HCT116 (cell line): ENCODE measurements at regions not wholly inside any gene's neighbourhood (a gene's known extent, or its start where the extent isn't known, plus 50 kb on each side); places are given as distances from the start of the nearest gene placed in this dataset.

Source experiments
- ATAC-seq: fragments of 200-7000 bp; cut with Tn5 transposase; 2 replicates; pipeline ENCODE4 v1.9.1; 2020; ENCODE audit warnings: mild to moderate bottlenecking, moderate library complexity
- BruUV-seq: library from RNA; stranded (reverse); fragments of 400-500 nt; replicated peaks from 2 replicates; lab custom pipeline; 2021; lab: Mats Ljungman, UMichigan
- CTCF ChIA-PET: fragments of 300-600 bp; sonication (Branson Sonifier 250); formaldehyde crosslinking; loops from one replicate; lab custom pipeline; 2021; ENCODE audit warnings: antibody characterized with exemption; lab: Charles Lee
- POLR2A ChIA-PET: fragments of 300-600, 350-600 bp; sonication (Branson Sonifier 250); formaldehyde crosslinking; loops from one replicate; lab custom pipeline; 2021; ENCODE audit warnings: antibody characterized with exemption; lab: Charles Lee
- RAD21 ChIA-PET, 2 experiments: fragments of 300-600 bp; sonication (Branson Sonifier 250); formaldehyde crosslinking; loops; one replicate each; lab custom pipeline; 2023; ENCODE audit warnings: low total read pairs in 2 of 2; ENCODE audit not compliant: uncharacterized antibody in 2 of 2, unreplicated experiment in 2 of 2, low non-redundant PET in 1 of 2; lab: Charles Lee
- DNase-seq: peaks from one replicate; pipeline ENCODE4 v3.0.0-alpha.2; 2010; ENCODE audit warnings: low read depth, low spot score
- H2AFZ ChIP-seq: fragments of 200-600 bp; shearing (Covaris generic), sonication (generic); 2 replicates; pipeline ENCODE4 v1.6.1; 2017; ENCODE audit warnings: low read depth, mixed run types, mixed read lengths, antibody characterized with exemption, low read length; ENCODE audit not compliant: poor library complexity, severe bottlenecking
- H3K27ac ChIP-seq: 2 replicates; pipeline ENCODE4 v1.5.1; 2012; ENCODE audit warnings: low read depth, low read length
- H3K27me3 ChIP-seq: fragments of 200-600 bp; sonication (generic); 2 replicates; pipeline ENCODE4 v1.6.1; 2016; ENCODE audit warnings: mixed run types, low read length, mixed read lengths; ENCODE audit not compliant: insufficient read depth
- H3K36me3 ChIP-seq, 2 experiments: fragments of 200-500 bp in 1 of 2; fragments of 200-600 bp in 1 of 2; sonication (Bioruptor generic) in 1 of 2; sonication (generic) in 1 of 2; 2 replicates each; pipeline versions ENCODE4 v1.5.1 to v1.6.1; 2014 to 2016; ENCODE audit warnings: low read length in 2 of 2, inconsistent platforms in 1 of 2, mixed read lengths in 1 of 2, mixed run types in 1 of 2; ENCODE audit not compliant: insufficient read depth in 2 of 2, control insufficient read depth in 1 of 2
- H3K4me1 ChIP-seq, 2 experiments: fragments of 200-600 bp in 1 of 2; sonication (generic) in 1 of 2; 2 replicates each; pipeline versions ENCODE4 v1.5.1 to v1.6.1; 2012 to 2017; ENCODE audit warnings: low read length in 2 of 2, inconsistent platforms in 1 of 2, mild to moderate bottlenecking in 1 of 2, mixed read lengths in 1 of 2, mixed run types in 1 of 2, moderate library complexity in 1 of 2; ENCODE audit not compliant: insufficient read depth in 2 of 2, control insufficient read depth in 1 of 2
- H3K4me2 ChIP-seq: fragments of 200-600 bp; sonication (generic); 2 replicates; pipeline ENCODE4 v1.6.1; 2017; ENCODE audit warnings: mixed run types, low read length, mixed read lengths
- H3K4me3 ChIP-seq, 2 experiments: fragments of 200-600 bp in 1 of 2; sonication (generic) in 1 of 2; replicated peaks in 1 of 2; 2 replicates each; pipeline ENCODE4 v1.5.1; 2011 to 2016; ENCODE audit warnings: low read length in 2 of 2, control low read depth in 1 of 2, low read depth in 1 of 2, mild to moderate bottlenecking in 1 of 2, mixed read lengths in 1 of 2, mixed run types in 1 of 2
- H3K79me2 ChIP-seq: fragments of 200-600 bp; sonication (generic); 2 replicates; pipeline ENCODE4 v1.6.1; 2017; ENCODE audit warnings: mild to moderate bottlenecking, mixed run types, low read length, moderate library complexity, mixed read lengths; ENCODE audit not compliant: insufficient read depth
- H3K9ac ChIP-seq: fragments of 200-600 bp; sonication (generic); 2 replicates; pipeline ENCODE4 v1.6.1; 2016; ENCODE audit warnings: low read length, mixed read lengths
- H3K9me2 ChIP-seq: fragments of 200-600 bp; sonication (generic), shearing (Covaris generic); 2 replicates; pipeline ENCODE4 v1.6.1; 2017; ENCODE audit warnings: mixed run types, mild to moderate bottlenecking, moderate library complexity; ENCODE audit not compliant: insufficient read depth
- H3K9me3 ChIP-seq, 2 experiments: fragments of 200-500 bp in 1 of 2; fragments of 200-600 bp in 1 of 2; sonication (Bioruptor generic) in 1 of 2; sonication (generic) in 1 of 2; 2 replicates each; pipeline ENCODE4 v1.6.1; 2014 to 2017; ENCODE audit warnings: low read length in 2 of 2, mixed read lengths in 2 of 2, inconsistent platforms in 1 of 2, low read depth in 1 of 2, mild to moderate bottlenecking in 1 of 2, mixed run types in 1 of 2, moderate library complexity in 1 of 2; ENCODE audit not compliant: control insufficient read depth in 1 of 2, insufficient read depth in 1 of 2
- H4K20me1 ChIP-seq: fragments of 200-600 bp; sonication (generic), shearing (Covaris generic); 2 replicates; pipeline ENCODE4 v1.6.1; 2017; ENCODE audit warnings: mixed run types, mild to moderate bottlenecking, moderate library complexity; ENCODE audit not compliant: insufficient read depth
- ATF3 ChIP-seq: IDR thresholded peaks from 2 replicates; pipeline ENCODE4 v1.6.1; 2012
- CBX3 ChIP-seq: IDR thresholded peaks from 2 replicates; pipeline ENCODE4 v1.6.1; 2012; ENCODE audit warnings: low read depth
- EZH2 ChIP-seq: fragments of 200-600 bp; sonication (generic); IDR thresholded peaks from 2 replicates; pipeline ENCODE4 v1.6.1; 2017; ENCODE audit warnings: antibody characterized with exemption, mixed run types
- POLR2AphosphoS5 ChIP-seq: IDR thresholded peaks from 2 replicates; pipeline ENCODE4 v1.6.1; 2011; ENCODE audit warnings: mild to moderate bottlenecking, low read depth, low read length, moderate library complexity
- SRF ChIP-seq: IDR thresholded peaks from 2 replicates; pipeline ENCODE4 v1.6.1; 2012; ENCODE audit warnings: low read depth
- TCF7L2 ChIP-seq: IDR thresholded peaks from 2 replicates; pipeline ENCODE4 v1.7.0; 2011; ENCODE audit warnings: borderline replicate concordance, inconsistent platforms; ENCODE audit not compliant: insufficient read depth, insufficient read length; ENCODE audit errors: extremely low read depth
- ZBTB33 ChIP-seq: IDR thresholded peaks from 2 replicates; pipeline ENCODE4 v1.6.1; 2011; ENCODE audit warnings: mild to moderate bottlenecking, low read length, moderate library complexity; ENCODE audit not compliant: insufficient replicate concordance; ENCODE audit errors: extremely low read depth
- ZFX ChIP-seq: fragments of 450-650 bp; IDR thresholded peaks from 2 replicates; pipeline ENCODE4 v1.6.1; 2017
- intact Hi-C: fragments of 100-400 bp; cut with micrococcal nuclease; formaldehyde crosslinking; loops from 2 replicates; pipeline ENCODE4 v1.10.0; 2022

DNA sequence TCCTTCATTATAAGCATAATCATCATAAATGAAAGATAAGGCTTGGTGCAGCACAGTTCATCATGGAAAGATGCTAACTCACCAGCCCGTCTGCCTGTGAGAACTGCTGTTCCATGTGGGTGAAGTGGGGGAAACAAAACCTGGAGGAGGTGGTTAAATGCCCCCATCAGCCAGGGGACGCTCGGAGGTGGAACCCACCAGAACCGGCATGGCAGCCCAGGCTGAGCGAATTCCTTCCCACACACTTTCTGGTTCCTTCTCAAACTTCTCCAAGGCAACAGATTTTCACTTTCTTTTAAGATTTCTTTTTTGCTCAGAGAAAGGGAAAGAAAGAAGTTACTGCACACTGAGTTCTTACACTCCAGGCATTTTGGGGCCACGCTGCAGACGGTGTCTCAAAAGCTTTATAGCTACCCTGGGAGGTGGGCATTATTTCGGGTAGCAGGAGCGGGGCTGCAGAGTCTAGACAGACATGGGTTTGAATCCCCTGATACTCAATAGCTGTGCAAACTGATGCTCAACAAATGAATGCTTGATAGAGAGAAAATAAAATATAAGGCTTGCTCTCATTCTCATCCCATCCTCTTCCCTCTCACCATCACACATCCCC, 190.7 kb downstream of the BCL11B start:
- H3K9ac ChIP-seq: no peak overlapping the region
- POLR2A ChIA-PET: no interaction called here
- H3K9me2 ChIP-seq: no peaks in the 10 kb centered on the region
- H2AFZ ChIP-seq: no peak overlapping the region
- CTCF ChIA-PET: no interaction called here
- intact Hi-C loops: no loop called here
- no peak overlapping the region for H3K4me2 ChIP-seq
- no peak overlapping the region for H3K27ac ChIP-seq
- H3K4me3 ChIP-seq: no peak overlapping the region
- RAD21 ChIA-PET: no interaction called here
- ATAC-seq: no peak
- BruUV-seq: no TSS peak
- H3K36me3 ChIP-seq: no peaks in the 10 kb centered on the region
- H3K79me2 ChIP-seq: no peaks in the 10 kb centered on the region
- H4K20me1 ChIP-seq: no peaks in the 10 kb centered on the region
- TF ChIP-seq TCF7L2 (no peak), CBX3 (no peak), ATF3 (no peak), ZBTB33 (no peak), POLR2AphosphoS5 (no peak), ZFX (no peak), EZH2 (no peak), SRF (no peak)
- DNase-seq: no peak
- peaks cover 31% of the 10 kb centered on the region for H3K27me3 ChIP-seq
- H3K4me1 ChIP-seq: no peaks in the 10 kb centered on the region
- no peaks in the 10 kb centered on the region for H3K9me3 ChIP-seq
